Activated CD4-positive, alpha-beta T cell treated with anti-CD3 and anti-CD28 coated beads, Interleukin-2, Interleukin-4, amounts not matched to agents 100 ng/mL and 50 ng/mL, durations not matched to agents 16 hours and 8 hours (primary cell): ENCODE measurements at regions not wholly inside any gene's neighbourhood (a gene's known extent, or its start where the extent isn't known, plus 50 kb on each side); places are given as distances from the start of the nearest gene placed in this dataset.
"Not testable (repeated sequence)": the region's sequence is repeated elsewhere in the genome, so short reads cannot be mapped to it uniquely, and the experiment has no call there.

ENCODE experiments used
- DNase-seq: peaks from one replicate; pipeline ENCODE4 v3.0.0-alpha.2; 2020; ENCODE audit warnings: low spot score

DNA sequence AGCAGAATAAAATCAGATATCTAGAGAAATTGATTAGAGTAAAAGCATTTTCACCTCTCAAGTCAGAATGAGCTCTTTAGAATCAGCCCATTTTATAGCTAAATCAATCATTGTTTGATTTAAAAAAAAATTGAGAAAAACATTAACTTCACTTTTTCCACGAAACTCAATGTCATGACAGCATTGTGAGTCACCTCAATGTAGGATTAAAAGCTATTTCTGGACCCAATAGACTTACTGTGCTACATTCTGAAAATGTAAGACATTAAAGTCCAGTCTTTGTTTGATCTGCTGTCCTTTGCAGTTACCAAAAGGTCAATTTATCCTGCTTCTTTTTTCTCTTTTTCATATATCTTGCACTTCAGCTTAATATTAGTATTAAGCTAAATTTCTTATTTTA is 519.4 kb upstream of the ZNF337 start:
- no peak for DNase-seq

- DNase-seq = no peak
These were observed 518.3 kb upstream of the ZNF337 start for GRCh38 chr20:26214991-26215390.

DNA sequence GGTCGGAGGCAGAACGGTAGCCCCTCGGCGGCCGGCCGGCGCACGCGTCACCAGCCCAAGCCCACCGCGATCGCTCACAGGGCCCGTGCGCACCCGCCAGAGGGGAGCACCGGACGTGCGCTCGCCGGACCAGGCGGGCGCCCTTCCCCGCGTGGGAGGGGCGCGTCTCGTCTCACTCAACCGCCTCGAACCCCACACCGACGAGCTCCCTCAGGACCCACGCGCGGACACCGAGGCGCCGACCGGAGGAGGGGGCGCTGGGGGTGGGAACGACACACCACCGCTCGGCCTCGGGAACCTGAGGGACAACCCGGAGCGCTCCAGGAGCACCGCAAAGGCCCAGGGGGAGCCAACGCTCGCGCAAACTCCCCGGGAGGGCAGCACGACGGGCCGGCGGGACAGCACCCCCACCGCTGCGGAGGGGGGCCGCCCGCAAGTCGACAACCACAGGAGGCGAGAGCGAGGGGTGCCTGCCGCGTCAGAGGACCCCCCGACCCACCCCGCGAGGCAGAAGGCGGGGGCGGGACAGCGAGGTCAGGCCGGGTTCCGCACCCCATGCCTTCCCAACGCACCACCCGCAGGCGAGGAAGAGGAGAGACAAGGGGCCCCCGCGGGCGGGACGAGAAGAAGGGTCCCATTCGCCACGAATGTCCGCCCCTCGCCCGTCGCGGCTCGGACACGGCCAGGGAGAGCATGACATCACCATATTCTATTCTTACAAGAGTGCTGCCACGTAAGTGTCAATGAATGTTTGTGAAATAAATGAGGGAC is 512.7 kb upstream of the ZNF337 start:
- no peak for DNase-seq

- DNase-seq = no peak
These were observed 511.8 kb upstream of the ZNF337 start for GRCh38 chr20:26208296-26209091.

DNA sequence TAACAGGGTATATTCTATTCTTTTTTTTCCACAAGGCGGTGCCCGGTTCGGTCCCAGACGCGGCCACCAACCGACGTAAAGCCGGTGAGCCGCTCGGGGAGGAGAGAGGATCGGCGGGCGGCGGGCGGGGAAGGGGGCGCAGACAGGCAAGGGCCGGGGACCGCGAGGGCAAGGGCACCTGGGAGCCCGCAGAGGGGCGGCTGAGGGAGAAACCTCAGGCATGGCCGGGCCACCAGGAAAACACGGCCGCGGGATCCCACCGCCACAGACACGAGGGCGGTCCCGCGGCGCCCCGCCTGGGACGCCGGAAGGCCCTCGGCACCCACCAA is 511.3 kb upstream of the ZNF337 start:
- not testable (repeated sequence) for DNase-seq

GRCh38 chr20:26207237-26207966 is 510.7 kb upstream of the ZNF337 start:
- DNase-seq = no peak

GRCh38 chr20:26205350-26205749 is 508.7 kb upstream of the ZNF337 start:
- no peak for DNase-seq

- not testable (repeated sequence) for DNase-seq
These were observed 504.4 kb upstream of the ZNF337 start for GRCh38 chr20:26201026-26201425.

- DNase-seq = not testable (repeated sequence)
These were observed 490.7 kb upstream of the ZNF337 start for GRCh38 chr20:26187329-26187728.

GRCh38 chr20:26183720-26184119 is 487.1 kb upstream of the ZNF337 start:
- DNase-seq = not testable (repeated sequence)

- DNase-seq = not testable (repeated sequence)
These were observed 484.7 kb upstream of the ZNF337 start for GRCh38 chr20:26181364-26181763.

- not testable (repeated sequence) for DNase-seq
These were observed 475.2 kb upstream of the ZNF337 start for GRCh38 chr20:26171875-26172274.

- no peak for DNase-seq
These were observed 472.9 kb upstream of the ZNF337 start for GRCh38 chr20:26169506-26169905.

- DNase-seq = no peak
These were observed 470.8 kb upstream of the ZNF337 start for GRCh38 chr20:26167499-26167898.

DNA sequence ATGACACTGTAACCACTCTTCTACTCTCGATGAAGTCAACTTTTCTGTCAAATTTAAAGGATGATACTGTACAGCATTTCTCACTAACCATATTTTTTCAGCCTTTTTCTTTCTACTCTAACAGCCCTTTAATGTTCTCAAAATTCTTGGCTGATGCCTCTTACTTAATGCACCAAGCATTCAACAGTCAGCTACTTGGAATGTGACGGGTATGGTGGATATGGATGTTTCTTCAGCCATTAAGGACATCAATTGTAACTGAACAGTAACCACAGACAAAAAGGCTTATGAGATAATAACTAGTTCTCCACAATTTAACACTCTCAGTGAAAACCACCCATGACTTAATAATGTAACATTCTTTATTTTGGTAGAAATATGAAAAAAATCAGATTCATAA is 467.2 kb upstream of the ZNF337 start:
- no peak for DNase-seq

DNA sequence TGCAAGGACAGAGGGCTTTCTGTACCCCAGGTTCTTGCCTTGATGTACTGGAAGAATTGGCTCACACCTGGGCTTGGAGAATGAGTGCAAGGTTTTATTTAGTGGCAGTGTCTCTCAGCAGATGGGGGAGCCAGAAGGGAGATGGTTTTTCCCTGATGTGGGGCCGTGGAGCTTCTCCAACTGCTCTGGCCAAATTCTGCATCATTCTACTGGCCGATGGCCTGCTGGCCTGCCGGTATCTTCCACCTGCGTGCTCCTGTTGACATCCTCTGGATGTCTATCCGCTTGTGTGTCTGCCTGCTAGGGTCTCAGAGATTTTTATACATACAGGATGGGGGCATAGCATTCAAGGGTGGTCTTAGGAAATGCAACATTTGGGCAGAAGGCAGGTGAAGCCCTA is 466.5 kb upstream of the ZNF337 start:
- DNase-seq = not testable (repeated sequence)

- DNase-seq = not testable (repeated sequence)
These were observed 465.1 kb upstream of the ZNF337 start for GRCh38 chr20:26161741-26162140.

- DNase-seq = not testable (repeated sequence)
These were observed 464.3 kb upstream of the ZNF337 start for GRCh38 chr20:26160916-26161315.

DNA sequence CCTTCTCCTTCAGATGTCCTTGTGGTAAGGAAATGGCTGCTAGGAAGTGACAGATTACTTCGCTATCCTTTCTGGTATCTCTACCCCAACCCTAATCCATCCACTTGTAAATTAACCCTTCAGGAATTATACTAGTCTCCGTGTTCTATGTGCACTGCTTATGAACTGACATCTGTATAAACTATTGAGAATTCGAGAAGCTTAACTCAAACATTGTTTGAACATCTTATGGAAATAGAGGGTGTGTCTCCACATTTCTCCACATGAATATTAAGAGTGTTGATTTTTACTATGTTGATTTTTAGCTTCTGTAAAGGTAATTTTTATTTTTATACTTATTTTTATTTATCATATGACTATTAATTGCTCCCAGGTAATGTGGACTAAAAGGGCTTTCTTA is 457.6 kb upstream of the ZNF337 start:
- no peak for DNase-seq

- DNase-seq = no peak
These were observed 438.9 kb upstream of the ZNF337 start for GRCh38 chr20:26135325-26136110.

GRCh38 chr20:26134606-26135005 is 438.0 kb upstream of the ZNF337 start:
- DNase-seq = no peak

- not testable (repeated sequence) for DNase-seq
These were observed 437.1 kb upstream of the ZNF337 start for GRCh38 chr20:26133794-26134193.
